Kidney (tissue), 13 donors: ENCODE measurements at regions not wholly inside any gene's neighbourhood (a gene's known extent, or its start where the extent isn't known, plus 50 kb on each side); places are given as distances from the start of the nearest gene placed in this dataset.
A peak's percentile ranks its signal among the peaks of the same experiment; 100 is the strongest.
"Not testable (repeated sequence)": the region's sequence is repeated elsewhere in the genome, so short reads cannot be mapped to it uniquely, and the experiment has no call there.

Experiments used
- DNase-seq, 5 donors: peaks; one replicate each; pipeline ENCODE4 v3.0.0-alpha.2; 2013 to 2020
- FAIRE-seq: peaks from 2 replicates; lab custom pipeline; 2012; peaks lifted over from hg19 to GRCh38; lab: Jason Lieb, UNC
- H3K27ac ChIP-seq, 2 donors: one replicate each; pipeline ENCODE4 v1.7.0; 2013; ENCODE audit warnings: low read depth in 2 of 2, low read length in 2 of 2, inconsistent platforms in 1 of 2
- H3K27me3 ChIP-seq: one replicate; pipeline ENCODE4 v1.7.1; 2013; ENCODE audit warnings: low read length, inconsistent platforms; ENCODE audit not compliant: control insufficient read depth, insufficient read depth
- H3K36me3 ChIP-seq, 3 donors: one replicate each; pipeline versions ENCODE4 v1.7.0 to v1.7.1; 2013; ENCODE audit warnings: low read length in 3 of 3, control low read depth in 1 of 3, inconsistent platforms in 1 of 3; ENCODE audit not compliant: insufficient read depth in 3 of 3, control insufficient read depth in 2 of 3
- H3K4me1 ChIP-seq, 3 donors: one replicate each; pipeline versions ENCODE4 v1.7.0 to v1.7.1; 2013; ENCODE audit warnings: low read length in 3 of 3, inconsistent platforms in 1 of 3, low read depth in 1 of 3; ENCODE audit not compliant: control insufficient read depth in 2 of 3, insufficient read depth in 2 of 3
- H3K4me3 ChIP-seq, 3 donors: one replicate each; pipeline versions ENCODE4 v1.7.0 to v1.8.1; 2013; ENCODE audit warnings: low read length in 3 of 3, control low read depth in 1 of 3, inconsistent platforms in 1 of 3
- H3K9ac ChIP-seq, 3 donors: one replicate each; pipeline versions ENCODE4 v1.7.0 to v1.7.1; 2013; ENCODE audit warnings: low read length in 3 of 3, control low read depth in 1 of 3, inconsistent platforms in 1 of 3
- H3K9me3 ChIP-seq, 3 donors: one replicate each; pipeline versions ENCODE4 v1.7.0 to v1.7.1; 2013; ENCODE audit warnings: low read length in 3 of 3, control low read depth in 1 of 3, inconsistent platforms in 1 of 3; ENCODE audit not compliant: control insufficient read depth in 2 of 3, insufficient read depth in 1 of 3
- intact Hi-C: fragments of 100-400 bp; cut with DNase I; formaldehyde crosslinking; loops from one replicate; pipeline ENCODE4 v1.11.1; 2022
- TF ChIP-seq, protein P1 (sequence below): IDR thresholded peaks from 3 replicates; pipeline ENCODE4 v1.5.1; 2012; ENCODE audit warnings: mild to moderate bottlenecking, moderate library complexity, borderline replicate concordance; ENCODE audit not compliant: insufficient read depth; ENCODE audit errors: extremely low read depth
- donor health status: control.
- donor health status: control.
- donor health status: control.
- donor health status: control.
- donor health status: control.
- donor health status: DM: yes; HTN: yes; CAD: no.
- donor health status: Normal renal cell carcinoma (clear cell type).

DNA sequence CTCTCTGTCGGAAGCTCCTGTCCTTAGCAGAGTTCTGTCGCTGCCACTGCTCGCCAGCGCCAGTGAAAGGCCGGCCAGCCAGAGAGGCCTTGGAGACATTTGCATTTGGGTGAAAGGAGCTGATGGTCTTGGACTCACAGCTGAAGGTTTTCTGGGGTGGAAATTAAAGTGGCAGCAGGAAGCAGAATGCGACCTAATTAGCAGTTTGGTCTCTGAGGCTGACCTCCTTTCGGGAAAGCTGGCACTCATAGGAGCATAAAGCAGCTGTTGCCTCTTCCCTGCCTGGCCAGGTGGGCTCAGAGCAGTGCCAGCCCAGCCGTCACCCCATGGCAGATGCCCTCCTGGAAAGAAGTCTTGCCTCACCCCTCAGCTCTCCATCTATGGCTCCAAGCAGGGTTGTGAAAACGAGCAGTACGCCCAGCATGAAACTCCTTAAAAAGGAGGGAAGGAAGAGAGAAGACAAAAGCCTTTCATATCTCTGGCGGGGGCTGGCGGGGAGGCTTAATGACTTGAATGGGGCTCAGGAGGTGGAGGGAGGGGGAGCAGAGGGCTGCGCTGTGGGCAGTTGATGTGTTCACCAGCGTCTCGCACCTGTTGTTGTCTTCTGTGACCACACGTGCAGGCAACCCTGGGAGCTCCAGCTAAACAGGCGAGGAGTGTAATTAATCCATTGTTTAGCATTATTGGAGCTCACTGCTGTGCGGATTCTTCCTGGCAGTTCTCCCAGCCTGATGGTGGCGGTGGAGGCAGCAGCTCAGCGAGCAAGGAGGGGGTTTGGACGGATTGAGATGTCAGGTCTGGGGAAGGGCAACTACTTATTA lies 264.0 kb downstream of the MID1IP1 start:
- DNase-seq (peak in 3 of 5 donors; percentile 26 to 50 (median 39)), FAIRE-seq (no peak)
- intact Hi-C loops: no loop called here
- TF ChIP-seq, protein P1, sequence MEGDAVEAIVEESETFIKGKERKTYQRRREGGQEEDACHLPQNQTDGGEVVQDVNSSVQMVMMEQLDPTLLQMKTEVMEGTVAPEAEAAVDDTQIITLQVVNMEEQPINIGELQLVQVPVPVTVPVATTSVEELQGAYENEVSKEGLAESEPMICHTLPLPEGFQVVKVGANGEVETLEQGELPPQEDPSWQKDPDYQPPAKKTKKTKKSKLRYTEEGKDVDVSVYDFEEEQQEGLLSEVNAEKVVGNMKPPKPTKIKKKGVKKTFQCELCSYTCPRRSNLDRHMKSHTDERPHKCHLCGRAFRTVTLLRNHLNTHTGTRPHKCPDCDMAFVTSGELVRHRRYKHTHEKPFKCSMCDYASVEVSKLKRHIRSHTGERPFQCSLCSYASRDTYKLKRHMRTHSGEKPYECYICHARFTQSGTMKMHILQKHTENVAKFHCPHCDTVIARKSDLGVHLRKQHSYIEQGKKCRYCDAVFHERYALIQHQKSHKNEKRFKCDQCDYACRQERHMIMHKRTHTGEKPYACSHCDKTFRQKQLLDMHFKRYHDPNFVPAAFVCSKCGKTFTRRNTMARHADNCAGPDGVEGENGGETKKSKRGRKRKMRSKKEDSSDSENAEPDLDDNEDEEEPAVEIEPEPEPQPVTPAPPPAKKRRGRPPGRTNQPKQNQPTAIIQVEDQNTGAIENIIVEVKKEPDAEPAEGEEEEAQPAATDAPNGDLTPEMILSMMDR: no peak
- H3K4me3 ChIP-seq: no peak overlapping the region
- no peaks in the 10 kb centered on the region for H3K27me3 ChIP-seq
- H3K9ac ChIP-seq: no peak overlapping the region
- no peaks in the 10 kb centered on the region for H3K36me3 ChIP-seq
- no peaks in the 10 kb centered on the region for H3K9me3 ChIP-seq
- H3K27ac ChIP-seq: no peak overlapping the region
- no peaks in the 10 kb centered on the region for H3K4me1 ChIP-seq

DNA sequence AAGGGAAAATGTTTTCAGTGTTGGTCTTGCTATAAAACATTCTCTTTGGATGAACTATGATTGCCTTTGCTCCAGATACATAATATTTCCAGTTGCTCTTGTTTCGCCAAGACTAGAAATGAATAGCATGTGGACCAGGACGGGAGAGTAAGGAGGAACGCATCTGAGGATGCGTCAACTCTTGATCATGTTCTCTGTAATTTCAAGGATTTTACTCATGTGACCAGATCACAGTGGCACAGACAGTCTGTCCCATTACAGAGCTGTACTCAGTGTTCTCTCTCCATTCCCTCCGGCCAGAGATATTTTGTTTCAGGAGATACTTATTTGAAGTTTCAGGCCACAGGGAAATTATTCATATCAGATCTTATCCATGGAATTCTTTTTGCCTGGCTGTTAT lies 266.6 kb downstream of the MID1IP1 start:
- Histone ChIP-seq H3K9ac (no peak overlapping the region), H3K27ac (no peak overlapping the region), H3K36me3 (no peaks in the 10 kb centered on the region), H3K4me3 (no peak overlapping the region), H3K4me1 (no peaks in the 10 kb centered on the region), H3K27me3 (no peaks in the 10 kb centered on the region), H3K9me3 (no peaks in the 10 kb centered on the region)
- intact Hi-C loops: no loop called here
- TF ChIP-seq, protein P1: no peak
- FAIRE-seq: no peak
- DNase-seq: no peak

DNA sequence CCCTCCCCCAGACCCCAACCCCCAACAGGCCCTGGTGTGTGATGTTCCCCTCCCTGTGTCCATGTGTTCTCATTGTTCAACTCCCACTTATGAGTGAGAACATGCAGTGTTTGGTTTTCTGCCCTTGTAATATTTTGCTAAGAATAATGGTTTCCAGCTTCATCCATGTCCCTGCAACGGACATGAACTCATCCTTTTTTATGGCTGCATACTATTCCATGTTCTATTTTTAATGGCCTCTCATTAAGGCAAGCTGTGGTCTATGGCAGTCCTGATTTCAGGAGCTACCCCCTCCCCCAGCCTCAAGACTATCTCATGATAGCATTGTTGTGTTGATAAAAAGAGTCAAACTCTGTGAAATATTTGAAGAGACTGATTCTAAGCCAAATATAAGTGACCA lies 267.4 kb downstream of the MID1IP1 start:
- intact Hi-C loops: not testable (repeated sequence)

DNA sequence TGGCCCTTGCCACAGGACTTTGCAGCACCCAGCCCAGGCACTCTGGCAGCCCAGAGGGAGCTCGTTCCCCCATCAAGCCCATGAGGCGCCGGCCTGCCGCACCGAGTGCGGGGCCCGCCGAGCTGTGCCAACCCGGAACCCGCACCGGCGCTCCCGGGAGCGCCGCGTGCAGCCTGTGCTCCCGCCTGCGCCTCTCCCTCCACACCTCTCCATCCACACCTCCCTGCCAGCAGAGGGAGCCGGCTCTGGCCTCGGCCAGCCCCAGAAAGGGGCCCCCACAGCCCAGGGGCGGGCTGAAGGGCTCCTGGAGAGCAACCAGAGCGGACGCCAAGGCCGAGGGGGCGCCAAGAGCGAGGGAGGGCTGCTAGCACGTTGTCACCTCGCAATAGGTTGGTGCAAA lies 268.8 kb downstream of the MID1IP1 start:
- no peaks in the 10 kb centered on the region for H3K36me3 ChIP-seq
- no peak for FAIRE-seq
- no peaks in the 10 kb centered on the region for H3K9me3 ChIP-seq
- no peak overlapping the region for H3K9ac ChIP-seq
- no peak for DNase-seq
- no peak overlapping the region for H3K4me3 ChIP-seq
- H3K27ac ChIP-seq: no peak overlapping the region
- no peaks in the 10 kb centered on the region for H3K27me3 ChIP-seq
- intact Hi-C loops: no loop called here
- TF ChIP-seq, protein P1: no peak
- H3K4me1 ChIP-seq: no peaks in the 10 kb centered on the region

More for the DNA sequence above, 267.4 kb downstream of the MID1IP1 start:
- FAIRE-seq, H3K27ac ChIP-seq, H3K9me3 ChIP-seq, H3K4me3 ChIP-seq, H3K27me3 ChIP-seq, H3K4me1 ChIP-seq, DNase-seq, H3K36me3 ChIP-seq, H3K9ac ChIP-seq: not testable (repeated sequence)
